ENCODE measurements at regions not wholly inside any gene's neighbourhood (a gene's known extent, or its start where the extent isn't known, plus 50 kb on each side); places are given as distances from the start of the nearest gene placed in this dataset.

- Mint-ChIP-seq H3K9me3 (peaks cover 4% of the 10 kb centered on the region), H3K36me3 (ENCODE audit: low read depth) (peaks cover 3% of the 10 kb centered on the region), H3K27ac (no peak overlapping the region), H3K4me3 (no peak overlapping the region), H3K27me3 (ENCODE audit: insufficient read depth) (peaks cover 9% of the 10 kb centered on the region), H3K4me1 (ENCODE audit: low read depth) (peaks cover 31% of the 10 kb centered on the region)
- DNase-seq (ENCODE audit: low spot score): no peak
- intact Hi-C loops (cut with micrococcal nuclease): no loop called here
These were observed 260.0 kb upstream of the ID2 start for GRCh38 chr2:8421658-8422449.

GRCh38 chr2:8422450-8422800 lies 259.4 kb upstream of the ID2 start:
- Mint-ChIP-seq H3K4me1 (ENCODE audit: low read depth) (peaks cover 32% of the 10 kb centered on the region), H3K27me3 (ENCODE audit: insufficient read depth) (peaks cover 4% of the 10 kb centered on the region), H3K27ac (no peak overlapping the region), H3K9me3 (peaks cover 4% of the 10 kb centered on the region), H3K4me3 (no peak overlapping the region), H3K36me3 (ENCODE audit: low read depth) (peaks cover 3% of the 10 kb centered on the region)
- intact Hi-C loops (cut with micrococcal nuclease): no loop called here
- DNase-seq (ENCODE audit: low spot score): no peak

GRCh38 chr2:8424997-8425900 lies 256.6 kb upstream of the ID2 start:
- Mint-ChIP-seq H3K27ac (peak overlapping the region; percentile 80), H3K4me3 (no peak overlapping the region), H3K4me1 (ENCODE audit: low read depth) (peaks cover 32% of the 10 kb centered on the region), H3K9me3 (peaks cover 4% of the 10 kb centered on the region), H3K36me3 (ENCODE audit: low read depth) (peaks cover 3% of the 10 kb centered on the region), H3K27me3 (ENCODE audit: insufficient read depth) (no peaks in the 10 kb centered on the region)
- DNase-seq (ENCODE audit: low spot score): no peak
- intact Hi-C loops (cut with micrococcal nuclease): loop anchor here (1.0 to 5.0 kb wide), 3 partner anchors 47 to 118 kb away; no protein-coding TSS in a partner anchor

GRCh38 chr2:8426550-8426949 lies 255.3 kb upstream of the ID2 start:
- H3K4me3 Mint-ChIP-seq: no peak overlapping the region
- H3K36me3 Mint-ChIP-seq (ENCODE audit: low read depth): peaks cover 3% of the 10 kb centered on the region
- H3K9me3 Mint-ChIP-seq: peaks cover 4% of the 10 kb centered on the region
- H3K27ac Mint-ChIP-seq: peak overlapping the region; percentile 53
- H3K27me3 Mint-ChIP-seq (ENCODE audit: insufficient read depth): no peaks in the 10 kb centered on the region
- DNase-seq (ENCODE audit: low spot score): no peak
- H3K4me1 Mint-ChIP-seq (ENCODE audit: low read depth): peaks cover 32% of the 10 kb centered on the region
- intact Hi-C loops (cut with micrococcal nuclease): loop anchor here (5.0 kb wide), 1 partner anchor 46 kb away; no protein-coding TSS in a partner anchor

GRCh38 chr2:8427211-8427610 lies 254.6 kb upstream of the ID2 start:
- peaks cover 28% of the 10 kb centered on the region for H3K4me1 Mint-ChIP-seq (ENCODE audit: low read depth)
- no peak overlapping the region for H3K4me3 Mint-ChIP-seq
- H3K27ac Mint-ChIP-seq: no peak overlapping the region
- no peak for DNase-seq (ENCODE audit: low spot score)
- H3K36me3 Mint-ChIP-seq (ENCODE audit: low read depth): peaks cover 3% of the 10 kb centered on the region
- peaks cover 4% of the 10 kb centered on the region for H3K9me3 Mint-ChIP-seq
- H3K27me3 Mint-ChIP-seq (ENCODE audit: insufficient read depth): no peaks in the 10 kb centered on the region
- intact Hi-C loops (cut with micrococcal nuclease): loop anchor here (5.0 kb wide), 1 partner anchor 45 kb away; no protein-coding TSS in a partner anchor

- Mint-ChIP-seq H3K36me3 (ENCODE audit: low read depth) (peaks cover 6% of the 10 kb centered on the region), H3K27ac (no peak overlapping the region), H3K27me3 (ENCODE audit: insufficient read depth) (no peaks in the 10 kb centered on the region), H3K9me3 (peaks cover 4% of the 10 kb centered on the region), H3K4me1 (ENCODE audit: low read depth) (peaks cover 26% of the 10 kb centered on the region), H3K4me3 (no peak overlapping the region)
- intact Hi-C loops (cut with micrococcal nuclease): no loop called here
- DNase-seq (ENCODE audit: low spot score): no peak
These were observed 251.2 kb upstream of the ID2 start for GRCh38 chr2:8430628-8431027.

- DNase-seq (ENCODE audit: low spot score): no peak
- peak overlapping the region; percentile 1 for H3K27ac Mint-ChIP-seq
- H3K4me3 Mint-ChIP-seq: no peak overlapping the region
- no peaks in the 10 kb centered on the region for H3K27me3 Mint-ChIP-seq (ENCODE audit: insufficient read depth)
- H3K9me3 Mint-ChIP-seq: peaks cover 2% of the 10 kb centered on the region
- intact Hi-C loops (cut with micrococcal nuclease): no loop called here
- peaks cover 17% of the 10 kb centered on the region for H3K4me1 Mint-ChIP-seq (ENCODE audit: low read depth)
- peaks cover 7% of the 10 kb centered on the region for H3K36me3 Mint-ChIP-seq (ENCODE audit: low read depth)
These were observed 250.3 kb upstream of the ID2 start for GRCh38 chr2:8431446-8432125.

- DNase-seq (ENCODE audit: low spot score): no peak
- peaks cover 13% of the 10 kb centered on the region for H3K4me1 Mint-ChIP-seq (ENCODE audit: low read depth)
- H3K27ac Mint-ChIP-seq: peak overlapping the region; percentile 30
- H3K27me3 Mint-ChIP-seq (ENCODE audit: insufficient read depth): no peaks in the 10 kb centered on the region
- H3K9me3 Mint-ChIP-seq: no peaks in the 10 kb centered on the region
- peak overlapping the region; percentile 49 for H3K4me3 Mint-ChIP-seq
- H3K36me3 Mint-ChIP-seq (ENCODE audit: low read depth): peaks cover 5% of the 10 kb centered on the region
- intact Hi-C loops (cut with micrococcal nuclease): loop anchor here (1.0 kb wide), 1 partner anchor 24 kb away; no protein-coding TSS in a partner anchor
These were observed 249.0 kb upstream of the ID2 start for GRCh38 chr2:8432706-8433336.

- intact Hi-C loops (cut with micrococcal nuclease): loop anchor here (1.0 kb wide), 1 partner anchor 24 kb away; no protein-coding TSS in a partner anchor
- Mint-ChIP-seq H3K4me1 (ENCODE audit: low read depth) (peaks cover 14% of the 10 kb centered on the region), H3K36me3 (ENCODE audit: low read depth) (peaks cover 5% of the 10 kb centered on the region), H3K27ac (no peak overlapping the region), H3K4me3 (no peak overlapping the region), H3K27me3 (ENCODE audit: insufficient read depth) (no peaks in the 10 kb centered on the region), H3K9me3 (no peaks in the 10 kb centered on the region)
- no peak for DNase-seq (ENCODE audit: low spot score)
These were observed 248.5 kb upstream of the ID2 start for GRCh38 chr2:8433390-8433789.

GRCh38 chr2:8435608-8436007 lies 246.2 kb upstream of the ID2 start:
- Mint-ChIP-seq H3K4me3 (no peak overlapping the region), H3K36me3 (ENCODE audit: low read depth) (peaks cover 5% of the 10 kb centered on the region), H3K9me3 (no peaks in the 10 kb centered on the region), H3K4me1 (ENCODE audit: low read depth) (peaks cover 22% of the 10 kb centered on the region), H3K27me3 (ENCODE audit: insufficient read depth) (no peaks in the 10 kb centered on the region), H3K27ac (no peak overlapping the region)
- DNase-seq (ENCODE audit: low spot score): no peak
- intact Hi-C loops (cut with micrococcal nuclease): no loop called here

GRCh38 chr2:8436585-8436984 lies 245.3 kb upstream of the ID2 start:
- peaks cover 5% of the 10 kb centered on the region for H3K36me3 Mint-ChIP-seq (ENCODE audit: low read depth)
- no peak overlapping the region for H3K27ac Mint-ChIP-seq
- DNase-seq (ENCODE audit: low spot score): no peak
- no peak overlapping the region for H3K4me3 Mint-ChIP-seq
- peaks cover 26% of the 10 kb centered on the region for H3K4me1 Mint-ChIP-seq (ENCODE audit: low read depth)
- H3K9me3 Mint-ChIP-seq: no peaks in the 10 kb centered on the region
- H3K27me3 Mint-ChIP-seq (ENCODE audit: insufficient read depth): peaks cover 5% of the 10 kb centered on the region
- intact Hi-C loops (cut with micrococcal nuclease): no loop called here

GRCh38 chr2:8437228-8437948 lies 244.5 kb upstream of the ID2 start:
- Mint-ChIP-seq H3K9me3 (no peaks in the 10 kb centered on the region), H3K27ac (no peak overlapping the region), H3K4me1 (ENCODE audit: low read depth) (peaks cover 33% of the 10 kb centered on the region), H3K27me3 (ENCODE audit: insufficient read depth) (peaks cover 5% of the 10 kb centered on the region), H3K4me3 (no peak overlapping the region), H3K36me3 (ENCODE audit: low read depth) (peaks cover 5% of the 10 kb centered on the region)
- DNase-seq (ENCODE audit: low spot score): no peak
- intact Hi-C loops (cut with micrococcal nuclease): no loop called here

All from activated T-helper 1 cell treated with anti-CD3 and anti-CD28 coated beads, Interleukin-12 subunit alpha, Interleukin-12 subunit beta, Interleukin-2, Interleukin-4 antibody, amounts not matched to agents 30 ng/mL and 10 ng/mL and 1 ng/mL, durations not matched to agents 14 hours and 24 hours and 36 hours (primary cell).